GM12878 (cell line): ENCODE measurements at regions not wholly inside any gene's neighbourhood (a gene's known extent, or its start where the extent isn't known, plus 50 kb on each side); places are given as distances from the start of the nearest gene placed in this dataset.

Source experiments
- ATAC-seq: fragments of 200-7000 bp; cut with Tn5 transposase; 3 replicates; pipeline ENCODE4 v1.9.1; 2020; ENCODE audit warnings: mild to moderate bottlenecking, moderate library complexity
- BruUV-seq: library from RNA; stranded (reverse); fragments of 400-500 nt; replicated peaks from 2 replicates; lab custom pipeline; 2021; lab: Mats Ljungman, UMichigan
- CTCF ChIA-PET: fragments of 300-600 bp; sonication (Branson Sonifier 250); formaldehyde crosslinking; extraction: SDS; loops from one replicate; lab custom pipeline; 2021; ENCODE audit warnings: inconsistent platforms; lab: Yijun Ruan, JAX
- POLR2A ChIA-PET: fragments of 350-600 bp; formaldehyde crosslinking; extraction: SDS; loops from one replicate; lab custom pipeline; 2021; ENCODE audit warnings: inconsistent platforms; lab: Charles Lee
- RAD21 ChIA-PET: fragments of 300-600 bp; sonication (Branson Sonifier 250); formaldehyde crosslinking; loops from one replicate; lab custom pipeline; 2023; ENCODE audit warnings: antibody characterized with exemption; ENCODE audit not compliant: unreplicated experiment; lab: Charles Lee
- SMC1A ChIA-PET: fragments of 300-600 bp; sonication (Branson Sonifier 250); formaldehyde crosslinking; loops from one replicate; lab custom pipeline; 2023; ENCODE audit not compliant: unreplicated experiment, uncharacterized antibody; lab: Charles Lee
- DNase-seq: peaks from one replicate; pipeline ENCODE4 v3.0.0-alpha.2; 2011; ENCODE audit warnings: low read depth, low spot score
- FAIRE-seq: peaks from 3 replicates; lab custom pipeline; 2011; peaks lifted over from hg19 to GRCh38; lab: Jason Lieb, UNC
- H2AFZ ChIP-seq: 2 replicates; pipeline ENCODE4 v1.6.0; 2011; ENCODE audit warnings: low read depth, low read length, control low read depth; ENCODE audit not compliant: control insufficient read depth
- H3K27ac ChIP-seq: 2 replicates; pipeline ENCODE4 v1.5.1; 2011; ENCODE audit warnings: control low read depth; ENCODE audit not compliant: control insufficient read depth, insufficient read depth
- H3K27me3 ChIP-seq, 2 experiments: replicated peaks in 1 of 2; 2 replicates each; pipeline versions ENCODE4 v1.6.0 to v1.6.1; 2011; ENCODE audit warnings: low read length in 1 of 2; ENCODE audit not compliant: control insufficient read depth in 2 of 2, insufficient read depth in 2 of 2
- H3K36me3 ChIP-seq, 2 experiments: 2 replicates each; pipeline ENCODE4 v1.5.1; 2011; ENCODE audit warnings: low read length in 1 of 2; ENCODE audit not compliant: control insufficient read depth in 2 of 2, insufficient read depth in 2 of 2
- H3K4me1 ChIP-seq: 2 replicates; pipeline ENCODE4 v1.6.1; 2011; ENCODE audit warnings: mild to moderate bottlenecking, low read length, moderate library complexity, mixed read lengths; ENCODE audit not compliant: control insufficient read depth, insufficient read depth
- H3K4me2 ChIP-seq: 2 replicates; pipeline ENCODE4 v1.6.0; 2011; ENCODE audit warnings: control low read depth; ENCODE audit not compliant: control insufficient read depth, insufficient read depth
- H3K4me3 ChIP-seq: fragments of 200-600 bp; sonication (generic); 2 replicates; pipeline ENCODE4 v1.5.1; 2016
- H3K79me2 ChIP-seq: 2 replicates; pipeline ENCODE4 v1.6.0; 2011; ENCODE audit warnings: low read length; ENCODE audit not compliant: control insufficient read depth, insufficient read depth
- H3K9ac ChIP-seq: 2 replicates; pipeline ENCODE4 v1.8.0; 2011; ENCODE audit warnings: low read length, control low read depth, mixed read lengths; ENCODE audit not compliant: control insufficient read depth, insufficient read depth
- H3K9me3 ChIP-seq: replicated peaks from 3 replicates; pipeline ENCODE4 v1.5.1; 2011; ENCODE audit warnings: mild to moderate bottlenecking, low read length; ENCODE audit not compliant: control insufficient read depth, insufficient read depth
- H4K20me1 ChIP-seq: 2 replicates; pipeline ENCODE4 v1.6.0; 2011; ENCODE audit not compliant: control insufficient read depth, insufficient read depth
- BCL11A ChIP-seq: IDR thresholded peaks from 2 replicates; pipeline ENCODE4 v1.6.1; 2011; ENCODE audit warnings: low read depth, low read length
- BMI1 ChIP-seq: fragments of 450-650 bp; IDR thresholded peaks from 2 replicates; pipeline ENCODE4 v1.6.1; 2016; ENCODE audit warnings: mild to moderate bottlenecking, moderate library complexity, borderline replicate concordance
- HCFC1 ChIP-seq: fragments of 150-350 bp; IDR thresholded peaks from 2 replicates; pipeline ENCODE4 v1.6.1; 2014; ENCODE audit warnings: low read length
- HDAC2 ChIP-seq: fragments of 200-600 bp; sonication (generic); IDR thresholded peaks from 2 replicates; pipeline ENCODE4 v1.6.1; 2017
- KAT2A ChIP-seq: conservative IDR thresholded peaks from 2 replicates; pipeline ENCODE4 v1.6.1; 2011; ENCODE audit warnings: low read depth, low read length; ENCODE audit not compliant: control insufficient read depth
- MTA2 ChIP-seq: fragments of 450-650 bp; IDR thresholded peaks from 2 replicates; pipeline ENCODE4 v1.6.1; 2016; ENCODE audit warnings: low read depth, mild to moderate bottlenecking, moderate library complexity
- MYB ChIP-seq: fragments of 150-350 bp; IDR thresholded peaks from 2 replicates; pipeline ENCODE4 v1.6.1; 2014; ENCODE audit warnings: mild to moderate bottlenecking, low read depth, low read length, borderline replicate concordance
- NRF1 ChIP-seq: conservative IDR thresholded peaks from 2 replicates; pipeline ENCODE4 v1.6.1; 2011; ENCODE audit warnings: mild to moderate bottlenecking, low read depth, low read length, improper control_type of control experiment
- PRDM15 ChIP-seq: fragments of 450-650 bp; formaldehyde crosslinking; IDR thresholded peaks from 2 replicates; pipeline ENCODE4 v1.4.0; 2020; ENCODE audit warnings: mild to moderate bottlenecking, moderate library complexity
- SIN3A ChIP-seq: IDR thresholded peaks from 2 replicates; pipeline ENCODE4 v1.6.1; 2012; ENCODE audit warnings: low read depth, low read length, improper control_type of control experiment
- SMAD5 ChIP-seq: IDR thresholded peaks from 2 replicates; pipeline ENCODE4 v1.6.1; 2016; ENCODE audit warnings: antibody characterized with exemption, low read depth
- TCF12 ChIP-seq: IDR thresholded peaks from 2 replicates; pipeline ENCODE4 v1.6.1; 2011; ENCODE audit warnings: low read depth, mild to moderate bottlenecking, low read length
- YBX1 ChIP-seq: fragments of 450-650 bp; IDR thresholded peaks from 2 replicates; pipeline ENCODE4 v1.6.1; 2016; ENCODE audit warnings: antibody characterized with exemption
- ZNF622 ChIP-seq: fragments of 450-650 bp; IDR thresholded peaks from 2 replicates; pipeline ENCODE4 v1.6.1; 2017; ENCODE audit warnings: mild to moderate bottlenecking, inconsistent platforms
- in situ Hi-C: fragments of 300-500 bp; cut with MboI; formaldehyde crosslinking; loops from 9 replicates; pipeline ENCODE4 v1.14.3; 2018; ENCODE audit warnings: mixed read lengths
- intact Hi-C: fragments of 100-400 bp; cut with micrococcal nuclease; formaldehyde crosslinking; loops from one replicate; pipeline ENCODE4 v1.14.2; 2022; ENCODE audit not compliant: unreplicated experiment
- TF ChIP-seq, protein P1 (sequence below): fragments of 450-650 bp; IDR thresholded peaks from 2 replicates; pipeline ENCODE4 v1.6.1; 2017; ENCODE audit warnings: antibody characterized with exemption, mild to moderate bottlenecking, moderate library complexity
- TF ChIP-seq, protein P2 (sequence below): IDR thresholded peaks from 2 replicates; pipeline ENCODE4 v1.6.1; 2011; ENCODE audit warnings: borderline replicate concordance, low read depth, mild to moderate bottlenecking, moderate library complexity, low read length; ENCODE audit not compliant: insufficient read depth, poor library complexity, severe bottlenecking

DNA sequence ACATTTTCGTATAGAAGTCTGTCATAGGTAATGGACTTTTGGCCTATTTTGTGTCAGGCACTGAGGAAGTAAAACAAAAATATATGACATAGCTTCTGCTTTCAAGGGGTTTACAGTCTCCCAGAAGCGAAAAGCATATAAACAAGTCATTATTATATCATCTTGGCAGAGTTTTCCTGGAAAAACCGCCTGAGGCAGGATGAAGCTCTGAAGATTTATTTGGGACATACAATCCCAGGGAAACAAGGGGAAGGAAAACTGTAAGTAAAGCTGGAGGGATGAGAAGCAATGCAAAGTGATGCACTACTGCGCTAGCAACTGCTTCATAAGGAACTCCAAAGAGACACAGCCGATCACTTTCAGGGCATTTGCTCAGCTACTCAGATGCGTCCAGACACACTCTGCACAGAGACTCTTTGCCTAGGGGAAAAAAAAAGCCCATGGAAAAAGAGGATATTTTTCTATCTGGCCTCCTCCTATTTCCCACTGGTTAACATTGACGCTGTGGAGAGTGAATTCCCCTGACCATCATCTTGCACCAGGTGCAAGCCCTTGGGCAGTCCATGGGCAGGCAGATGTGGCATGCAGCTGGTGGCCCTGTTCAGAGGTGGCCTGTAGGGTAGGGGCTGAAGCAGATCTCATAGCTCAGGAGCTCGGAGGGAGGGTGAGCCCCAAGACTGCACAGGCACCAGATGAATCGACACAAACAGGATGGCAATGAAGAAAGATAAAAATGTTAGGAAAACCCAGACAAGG is 158.1 kb downstream of the METTL4 start (continued):
- TF ChIP-seq, protein P1, sequence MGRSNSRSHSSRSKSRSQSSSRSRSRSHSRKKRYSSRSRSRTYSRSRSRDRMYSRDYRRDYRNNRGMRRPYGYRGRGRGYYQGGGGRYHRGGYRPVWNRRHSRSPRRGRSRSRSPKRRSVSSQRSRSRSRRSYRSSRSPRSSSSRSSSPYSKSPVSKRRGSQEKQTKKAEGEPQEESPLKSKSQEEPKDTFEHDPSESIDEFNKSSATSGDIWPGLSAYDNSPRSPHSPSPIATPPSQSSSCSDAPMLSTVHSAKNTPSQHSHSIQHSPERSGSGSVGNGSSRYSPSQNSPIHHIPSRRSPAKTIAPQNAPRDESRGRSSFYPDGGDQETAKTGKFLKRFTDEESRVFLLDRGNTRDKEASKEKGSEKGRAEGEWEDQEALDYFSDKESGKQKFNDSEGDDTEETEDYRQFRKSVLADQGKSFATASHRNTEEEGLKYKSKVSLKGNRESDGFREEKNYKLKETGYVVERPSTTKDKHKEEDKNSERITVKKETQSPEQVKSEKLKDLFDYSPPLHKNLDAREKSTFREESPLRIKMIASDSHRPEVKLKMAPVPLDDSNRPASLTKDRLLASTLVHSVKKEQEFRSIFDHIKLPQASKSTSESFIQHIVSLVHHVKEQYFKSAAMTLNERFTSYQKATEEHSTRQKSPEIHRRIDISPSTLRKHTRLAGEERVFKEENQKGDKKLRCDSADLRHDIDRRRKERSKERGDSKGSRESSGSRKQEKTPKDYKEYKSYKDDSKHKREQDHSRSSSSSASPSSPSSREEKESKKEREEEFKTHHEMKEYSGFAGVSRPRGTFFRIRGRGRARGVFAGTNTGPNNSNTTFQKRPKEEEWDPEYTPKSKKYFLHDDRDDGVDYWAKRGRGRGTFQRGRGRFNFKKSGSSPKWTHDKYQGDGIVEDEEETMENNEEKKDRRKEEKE = no peak

DNA sequence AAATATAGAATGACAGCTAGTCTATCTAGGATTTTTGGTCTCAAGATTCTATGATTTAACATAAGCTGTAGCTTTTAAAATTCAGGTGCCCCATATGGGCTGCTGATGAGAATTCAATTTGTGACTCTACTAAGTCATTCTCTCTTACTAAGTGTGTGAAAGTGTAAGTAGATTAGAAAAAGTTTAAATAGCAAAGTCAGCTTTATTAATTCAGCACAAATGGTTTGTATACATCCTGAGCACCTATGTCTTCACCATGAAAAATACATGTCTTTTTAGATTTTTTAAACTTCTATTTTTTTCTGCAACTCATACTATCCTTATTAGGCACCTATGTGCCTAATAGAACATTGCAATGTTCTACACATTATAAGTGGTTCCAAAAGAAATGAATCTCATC is 157.1 kb downstream of the METTL4 start:
- ChIA-PET POLR2A (no interaction called here), RAD21 (no interaction called here)
- in situ Hi-C loops = no loop called here
- TF ChIP-seq KAT2A (no peak), YBX1 (no peak), MYB (no peak), MTA2 (no peak), PRDM15 (no peak), HDAC2 (no peak), SMAD5 (no peak), SIN3A (no peak), BCL11A (no peak), HCFC1 (no peak), ZNF622 (no peak), BMI1 (no peak), TCF12 (no peak), NRF1 (no peak)
- TF ChIP-seq, protein P2, sequence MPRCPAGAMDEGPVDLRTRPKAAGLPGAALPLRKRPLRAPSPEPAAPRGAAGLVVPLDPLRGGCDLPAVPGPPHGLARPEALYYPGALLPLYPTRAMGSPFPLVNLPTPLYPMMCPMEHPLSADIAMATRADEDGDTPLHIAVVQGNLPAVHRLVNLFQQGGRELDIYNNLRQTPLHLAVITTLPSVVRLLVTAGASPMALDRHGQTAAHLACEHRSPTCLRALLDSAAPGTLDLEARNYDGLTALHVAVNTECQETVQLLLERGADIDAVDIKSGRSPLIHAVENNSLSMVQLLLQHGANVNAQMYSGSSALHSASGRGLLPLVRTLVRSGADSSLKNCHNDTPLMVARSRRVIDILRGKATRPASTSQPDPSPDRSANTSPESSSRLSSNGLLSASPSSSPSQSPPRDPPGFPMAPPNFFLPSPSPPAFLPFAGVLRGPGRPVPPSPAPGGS = no peak

More for the DNA sequence above, 157.1 kb downstream of the METTL4 start:
- Histone ChIP-seq H4K20me1 (no peaks in the 10 kb centered on the region), H3K79me2 (no peaks in the 10 kb centered on the region), H3K4me3 (no peak overlapping the region), H3K27ac (no peak overlapping the region), H3K4me2 (no peak overlapping the region), H3K36me3 (no peaks in the 10 kb centered on the region), H3K9ac (no peak overlapping the region), H2AFZ (no peak overlapping the region), H3K4me1 (no peaks in the 10 kb centered on the region), H3K27me3 (peaks cover 0 to 1% of the 10 kb centered on the region in 2 experiments; a peak in 1 of 4 replicates), H3K9me3 (no peaks in the 10 kb centered on the region)
- ATAC-seq = no peak
- ChIA-PET CTCF (interaction anchor here (0.8 to 1.1 kb wide), 2 partner anchors 10 to 76 kb away, joined by 3 to 4 read pairs; no protein-coding TSS in a partner anchor), SMC1A (interaction anchor here (0.9 to 2.1 kb wide), 5 partner anchors 10 to 107 kb away, joined by 3 to 7 read pairs (median 3); no protein-coding TSS in a partner anchor)
- intact Hi-C loops = no loop called here
- FAIRE-seq = no peak
- no TSS peak for BruUV-seq
- no peak for DNase-seq
